ENCODE measurements at regions not wholly inside any gene's neighbourhood (a gene's known extent, or its start where the extent isn't known, plus 50 kb on each side); places are given as distances from the start of the nearest gene placed in this dataset.
A peak's percentile ranks its signal among the peaks of the same experiment; 100 is the strongest.

GRCh38 chr3:177525987-177526712 is 328.9 kb upstream of the TBL1XR1 start:
- H2BK20ac ChIP-seq (ENCODE audit: low read length): no peak overlapping the region
- H2BK5ac ChIP-seq (ENCODE audit: low read depth, low read length): no peak overlapping the region
- CTCF ChIA-PET (ENCODE audit: partially characterized antibody): no interaction called here
- no peak overlapping the region for H3K4me2 ChIP-seq (ENCODE audit: insufficient read depth in 1 of 2, low read depth in 2 of 2, low read length in 2 of 2)
- no peak overlapping the region for H3K27ac ChIP-seq (ENCODE audit: low read depth, low read length)
- no peak overlapping the region for H4K5ac ChIP-seq (ENCODE audit: insufficient read length, low read depth, low read length)
- H3K27me3 ChIP-seq (replicated peaks in 1 of 4; ENCODE audit: control insufficient read depth in 3 of 4, extremely low read depth in 1 of 4, insufficient read depth in 3 of 4, low read length in 3 of 4): peaks cover 0 to 2% (median 0%) of the 10 kb centered on the region in 4 experiments; a peak in 1 of 7 replicates
- H3K79me2 ChIP-seq (ENCODE audit: control insufficient read depth in 1 of 2, insufficient read depth in 2 of 2, low read length in 2 of 2): no peaks in the 10 kb centered on the region
- H3K18ac ChIP-seq (ENCODE audit: extremely low read depth, low read length): no peak overlapping the region
- POLR2A ChIA-PET (ENCODE audit: partially characterized antibody): no interaction called here
- H2BK15ac ChIP-seq (ENCODE audit: low read length): no peak overlapping the region
- no peaks in the 10 kb centered on the region for H4K20me1 ChIP-seq (replicated peaks in 1 of 2; ENCODE audit: control insufficient read depth in 1 of 2, insufficient read depth in 2 of 2, low read length in 2 of 2)
- H2AFZ ChIP-seq (ENCODE audit: low read length): 0 out of 2 replicates have a peak overlapping the region, but pooled peaks have one; percentile 28
- no peak overlapping the region for H2BK12ac ChIP-seq (ENCODE audit: low read depth, low read length)
- H2AK5ac ChIP-seq (ENCODE audit: low read depth, low read length): no peak overlapping the region
- H3K36me3 ChIP-seq (ENCODE audit: control insufficient read depth in 2 of 4, insufficient read depth in 4 of 4, low read length in 3 of 4): no peaks in the 10 kb centered on the region
- DNase-seq (ENCODE audit: low read depth in 1 of 2, low spot score in 2 of 2) (no peak), FAIRE-seq (no peak)
- no peak overlapping the region; a peak in 1 of 7 replicates for H3K9ac ChIP-seq (replicated peaks in 1 of 4; ENCODE audit: extremely low read depth in 1 of 4, low read depth in 3 of 4, low read length in 3 of 4)
- no peak overlapping the region for H3K4me3 ChIP-seq (ENCODE audit: extremely low read depth in 1 of 4, insufficient read depth in 2 of 4, low read depth in 3 of 4, low read length in 4 of 4)
- H4K91ac ChIP-seq (replicated peaks; ENCODE audit: insufficient read length, low read length): no peak overlapping the region
- WGBS, 2 experiments (ENCODE audit: extremely low coverage in 1 of 2, insufficient coverage in 1 of 2, insufficient read length in 1 of 2, insufficient replicate concordance in 2 of 2, low coverage in 1 of 2, low lambda C conversion rate in 2 of 2, missing lambda C conversion rate in 1 of 2): 90% methylated on average over 9 of the region's 9 CpGs; no CpG with 5 or more reads in 1 of the 2 experiments
- H3K9me3 ChIP-seq (ENCODE audit: insufficient read depth in 2 of 2, low read depth in 1 of 2, low read length in 1 of 2): no peaks in the 10 kb centered on the region
- H3K79me1 ChIP-seq (ENCODE audit: low read depth, low read length): no peaks in the 10 kb centered on the region
- peaks cover 0 to 3% (median 0%) of the 10 kb centered on the region in 4 experiments; a peak in 1 of 7 replicates for H3K4me1 ChIP-seq (replicated peaks in 1 of 4; ENCODE audit: control insufficient read depth in 3 of 4, insufficient read depth in 4 of 4, low read length in 3 of 4)
- H4K8ac ChIP-seq (ENCODE audit: extremely low read depth, insufficient read depth, low read length): no peak overlapping the region
- H2BK120ac ChIP-seq (replicated peaks; ENCODE audit: low read depth, low read length): no peak overlapping the region
- no peak overlapping the region for H3K23ac ChIP-seq (ENCODE audit: insufficient read length)
- no peak overlapping the region for H3K14ac ChIP-seq (ENCODE audit: insufficient read length)
- no peak overlapping the region for H3K4ac ChIP-seq (replicated peaks; ENCODE audit: insufficient read length, low read depth, low read length)
- H3K23me2 ChIP-seq (ENCODE audit: low read depth, low read length): no peaks in the 10 kb centered on the region
- H3K56ac ChIP-seq (replicated peaks; ENCODE audit: insufficient read length, low read depth, low read length): no peak overlapping the region
- TF ChIP-seq RBBP5 (IDR thresholded peaks at IDR 0.05; ENCODE audit: borderline replicate concordance, low read depth, low read length) (no peak), POU5F1 (IDR thresholded peaks at IDR 0.05; ENCODE audit: low read depth, low read length) (no peak), TAF7 (optimal IDR thresholded peaks at IDR 0.05; ENCODE audit: borderline replicate concordance, low read depth, low read length) (no peak), KDM5A (IDR thresholded peaks at IDR 0.05; ENCODE audit: low read length) (no peak), PHF8 (conservative IDR thresholded peaks at IDR 0.05; ENCODE audit: low read depth, low read length) (no peak), TEAD4 (IDR thresholded peaks at IDR 0.05; ENCODE audit: low read depth, low read length) (no peak), SUZ12 (IDR thresholded peaks at IDR 0.05; ENCODE audit: low read length) (no peak), CTBP2 (IDR thresholded peaks at IDR 0.05; ENCODE audit: borderline replicate concordance, insufficient read depth, insufficient read length, low read length) (no peak), KDM1A (IDR thresholded peaks at IDR 0.05; ENCODE audit: borderline replicate concordance, low read length) (no peak), POLR2A (IDR thresholded peaks at IDR 0.05; ENCODE audit: control extremely low read depth in 1 of 2, low read depth in 2 of 2, low read length in 2 of 2) (no peak), CBX8 (IDR thresholded peaks at IDR 0.05; ENCODE audit: borderline replicate concordance, low read depth, low read length) (no peak), SIRT6 (IDR thresholded peaks at IDR 0.05; ENCODE audit: low read length) (no peak), NRF1 (IDR thresholded peaks at IDR 0.05; ENCODE audit: low read depth, low read length) (no peak), EP300 (IDR thresholded peaks at IDR 0.05; ENCODE audit: borderline replicate concordance in 1 of 2, low read depth in 2 of 2, low read length in 2 of 2) (no peak)
